IgD-negative memory B cell (primary cell): ENCODE measurements at regions not wholly inside any gene's neighbourhood (a gene's known extent, or its start where the extent isn't known, plus 50 kb on each side); places are given as distances from the start of the nearest gene placed in this dataset.
A peak's percentile ranks its signal among the peaks of the same experiment; 100 is the strongest.

ENCODE experiments used
- H3K27ac Mint-ChIP-seq, 3 donors: one replicate each; pipeline ENCODE4 v1.8.0; 2020 to 2022; ENCODE audit warnings: mild to moderate bottlenecking in 3 of 3, mixed read lengths in 3 of 3, moderate library complexity in 1 of 3
- H3K27me3 Mint-ChIP-seq: one replicate; pipeline ENCODE4 v1.8.0; 2021; ENCODE audit warnings: mixed read lengths
- H3K36me3 Mint-ChIP-seq: one replicate; pipeline ENCODE4 v1.8.0; 2020; ENCODE audit warnings: mild to moderate bottlenecking, mixed read lengths
- H3K4me1 Mint-ChIP-seq, 3 donors: one replicate each; pipeline ENCODE4 v1.8.0; 2020 to 2022; ENCODE audit warnings: mixed read lengths in 3 of 3, mild to moderate bottlenecking in 1 of 3
- H3K4me3 Mint-ChIP-seq, 4 donors: one replicate each; pipeline ENCODE4 v1.8.0; 2020 to 2022; ENCODE audit warnings: mild to moderate bottlenecking in 4 of 4, mixed read lengths in 4 of 4, moderate library complexity in 3 of 4
- H3K9me3 Mint-ChIP-seq, 3 donors: one replicate each; pipeline ENCODE4 v1.8.0; 2020 to 2021; ENCODE audit warnings: mixed read lengths in 3 of 3, mild to moderate bottlenecking in 1 of 3

DNA sequence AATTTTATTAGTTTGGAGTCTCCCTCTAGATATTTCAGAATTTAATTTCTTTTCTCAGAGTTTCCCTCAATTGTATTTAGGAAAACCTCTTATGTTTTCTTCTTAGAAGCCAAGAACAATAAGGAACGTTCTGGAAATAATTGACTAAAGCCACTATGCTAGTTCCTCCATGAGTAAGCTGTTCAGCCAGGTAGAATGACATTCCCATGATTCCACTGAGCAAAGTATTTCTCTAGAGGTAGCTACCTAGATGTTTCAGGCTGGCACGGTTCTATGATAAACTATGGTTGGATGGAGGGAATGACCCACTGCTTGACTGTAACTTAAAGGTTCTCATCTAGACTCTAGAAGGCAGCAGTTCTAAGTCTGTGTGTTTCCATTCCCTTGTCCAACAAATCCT is 62.4 kb downstream of the CLDN17 start:
- Mint-ChIP-seq H3K27me3 (no peaks in the 10 kb centered on the region), H3K27ac (no peak overlapping the region), H3K4me3 (no peak overlapping the region), H3K4me1 (no peaks in the 10 kb centered on the region), H3K36me3 (no peaks in the 10 kb centered on the region), H3K9me3 (peaks cover 0 to 6% (median 0%) of the 10 kb centered on the region in 3 donors)

DNA sequence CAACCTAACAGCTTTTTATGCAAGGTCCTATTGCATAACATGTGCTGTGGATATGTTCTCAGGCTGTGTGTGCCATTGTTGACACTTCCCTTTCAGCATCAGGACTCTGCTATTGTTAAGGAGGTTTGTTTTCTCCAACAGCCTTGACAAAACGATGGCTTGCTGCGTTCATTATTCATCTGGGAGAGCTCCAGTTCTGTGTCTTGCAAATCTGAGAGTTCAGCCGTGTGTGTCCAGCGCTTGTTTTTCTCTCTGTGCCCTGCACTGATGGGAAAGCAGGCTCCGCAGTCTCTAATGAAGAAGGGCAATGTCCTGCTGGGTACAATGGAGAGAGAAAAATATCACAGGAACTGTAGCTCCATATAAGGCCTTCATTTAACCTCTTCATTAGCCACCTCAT is 63.7 kb downstream of the CLDN17 start:
- Mint-ChIP-seq H3K27ac (no peak overlapping the region), H3K36me3 (no peaks in the 10 kb centered on the region), H3K4me1 (no peaks in the 10 kb centered on the region), H3K4me3 (no peak overlapping the region), H3K27me3 (no peaks in the 10 kb centered on the region), H3K9me3 (peaks cover 0 to 2% (median 0%) of the 10 kb centered on the region in 3 donors)

DNA sequence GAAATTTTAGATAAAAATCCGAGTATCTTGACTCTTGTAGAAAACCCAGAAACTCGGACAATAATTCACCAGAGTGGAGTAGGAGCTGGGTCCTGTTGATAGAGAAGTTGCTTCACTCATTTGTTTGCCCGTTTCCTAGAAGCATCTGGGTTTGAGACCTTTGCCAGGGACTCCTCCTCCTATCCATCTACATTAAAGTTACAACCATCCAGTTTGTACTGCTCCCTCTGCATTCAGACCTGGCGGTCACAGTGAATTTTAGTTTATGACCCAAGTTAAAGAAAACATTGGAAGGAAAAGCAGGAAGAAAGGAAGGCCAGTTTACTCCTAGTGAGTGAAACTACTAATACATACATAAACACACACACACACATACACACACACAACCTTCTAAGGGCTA is 64.6 kb downstream of the CLDN17 start:
- H3K36me3 Mint-ChIP-seq, result no peaks in the 10 kb centered on the region
- no peak overlapping the region for H3K27ac Mint-ChIP-seq
- H3K4me3 Mint-ChIP-seq, result no peak overlapping the region
- H3K4me1 Mint-ChIP-seq, result no peaks in the 10 kb centered on the region
- H3K9me3 Mint-ChIP-seq, result peaks cover 0 to 4% (median under 1%) of the 10 kb centered on the region in 3 donors
- no peaks in the 10 kb centered on the region for H3K27me3 Mint-ChIP-seq

DNA sequence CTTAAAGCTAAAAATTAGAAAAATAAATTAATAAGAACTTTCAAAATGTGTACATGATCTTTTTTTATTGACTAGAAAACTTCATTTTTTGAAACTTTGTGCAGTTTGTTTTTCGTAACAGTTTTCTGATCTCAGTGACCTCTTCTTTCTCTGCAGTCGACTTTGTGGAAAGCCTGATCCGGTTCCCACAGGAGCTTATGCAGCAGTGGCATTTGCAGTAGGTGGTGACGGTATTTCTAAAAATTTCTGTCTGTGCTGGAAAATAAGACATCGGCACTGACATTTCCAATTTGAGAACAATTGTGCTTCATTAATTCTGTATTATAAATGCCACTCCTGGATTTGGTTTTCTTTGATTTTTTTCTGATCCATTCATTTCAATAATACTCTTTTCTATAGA is 68.8 kb downstream of the CLDN17 start:
- no peak overlapping the region for H3K4me3 Mint-ChIP-seq
- peaks cover 0 to 5% (median 3%) of the 10 kb centered on the region in 3 donors for H3K9me3 Mint-ChIP-seq
- H3K27me3 Mint-ChIP-seq, result no peaks in the 10 kb centered on the region
- no peaks in the 10 kb centered on the region for H3K4me1 Mint-ChIP-seq
- no peak overlapping the region for H3K27ac Mint-ChIP-seq
- H3K36me3 Mint-ChIP-seq, result no peaks in the 10 kb centered on the region

DNA sequence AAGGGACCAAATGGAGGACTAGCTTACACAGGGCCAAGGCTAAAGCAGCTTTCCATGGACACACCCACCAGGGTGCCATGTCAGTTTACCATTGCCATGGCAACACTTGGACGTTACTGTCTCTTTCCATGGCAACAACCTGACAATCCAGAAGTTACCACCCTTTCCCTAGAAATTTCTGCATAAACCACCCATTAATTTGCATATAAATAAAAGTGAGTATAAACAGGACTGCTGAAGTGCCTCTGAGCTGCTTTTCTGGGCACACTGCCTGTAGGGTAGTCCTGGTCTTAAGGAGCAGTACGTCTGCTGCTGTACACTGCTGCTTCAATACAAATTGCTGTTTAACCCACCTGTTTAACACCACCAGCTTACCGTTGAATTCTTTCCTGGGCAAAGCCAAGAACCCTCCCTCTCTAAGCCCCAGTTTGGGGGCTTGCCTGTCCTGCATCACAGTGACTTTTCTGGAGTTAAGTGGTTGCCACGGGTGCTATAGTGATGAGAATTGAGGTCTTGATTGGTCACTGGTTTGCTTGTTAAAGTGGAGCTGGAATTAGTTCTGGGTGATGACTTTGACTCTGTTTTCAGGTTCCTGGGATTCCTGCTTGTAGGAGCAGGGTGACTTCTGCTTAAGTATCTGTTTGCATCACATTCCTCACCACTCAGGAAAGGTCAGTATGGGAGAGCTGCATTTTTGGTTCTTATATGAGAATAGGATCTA is 83.2 kb downstream of the CLDN17 start:
- no peaks in the 10 kb centered on the region for H3K27me3 Mint-ChIP-seq
- H3K27ac Mint-ChIP-seq, result no peak overlapping the region
- no peak overlapping the region for H3K4me3 Mint-ChIP-seq
- no peaks in the 10 kb centered on the region for H3K4me1 Mint-ChIP-seq
- H3K9me3 Mint-ChIP-seq, result peaks cover 0 to 7% (median 0%) of the 10 kb centered on the region in 3 donors
- no peaks in the 10 kb centered on the region for H3K36me3 Mint-ChIP-seq

DNA sequence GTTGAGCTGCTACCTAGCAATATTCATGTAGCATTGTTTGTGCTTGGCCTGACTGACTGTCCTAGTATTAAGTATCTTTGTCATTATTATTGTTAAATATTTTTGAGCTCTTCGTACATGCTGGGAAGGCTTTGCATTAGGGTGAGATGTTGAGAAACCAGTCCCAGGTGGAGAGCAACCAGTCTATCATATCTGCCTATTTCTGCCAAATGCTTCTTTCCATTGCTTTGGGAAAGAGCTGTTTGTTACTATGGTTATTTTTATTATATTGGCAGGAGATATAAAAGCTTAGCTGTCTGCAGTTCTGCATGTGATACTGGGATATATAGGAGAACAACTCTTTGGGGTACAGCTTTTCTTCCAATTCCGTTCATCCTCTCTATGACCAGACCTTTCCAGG is 85.1 kb downstream of the CLDN17 start:
- H3K9me3 Mint-ChIP-seq, result peaks cover 4 to 10% (median 7%) of the 10 kb centered on the region in 3 donors
- no peak overlapping the region for H3K27ac Mint-ChIP-seq
- no peaks in the 10 kb centered on the region for H3K36me3 Mint-ChIP-seq
- no peak overlapping the region for H3K4me3 Mint-ChIP-seq
- H3K27me3 Mint-ChIP-seq, result no peaks in the 10 kb centered on the region
- H3K4me1 Mint-ChIP-seq, result no peaks in the 10 kb centered on the region

DNA sequence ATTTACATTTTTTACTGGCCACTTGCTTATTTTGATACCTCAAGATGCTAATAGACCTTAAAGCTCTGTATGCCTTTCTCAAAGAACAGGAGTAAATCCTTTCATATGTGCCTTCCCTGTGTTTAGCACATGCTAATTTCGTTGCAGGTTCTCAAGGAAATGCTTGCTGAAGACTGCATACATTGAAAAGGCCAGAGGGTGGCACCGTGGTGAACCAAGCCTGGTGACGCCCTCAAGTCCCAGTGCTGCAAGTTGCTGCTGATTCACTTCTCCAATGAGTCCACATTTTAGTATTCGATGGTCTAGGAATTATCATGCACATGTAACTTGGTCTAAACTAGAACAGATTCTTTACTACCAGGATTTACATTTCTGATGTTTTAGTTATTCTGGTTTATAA is 94.1 kb downstream of the CLDN17 start:
- H3K9me3 Mint-ChIP-seq, result peaks cover 6 to 20% (median 9%) of the 10 kb centered on the region in 3 donors
- no peaks in the 10 kb centered on the region for H3K36me3 Mint-ChIP-seq
- no peak overlapping the region for H3K27ac Mint-ChIP-seq
- no peak overlapping the region for H3K4me3 Mint-ChIP-seq
- H3K27me3 Mint-ChIP-seq, result no peaks in the 10 kb centered on the region
- no peaks in the 10 kb centered on the region for H3K4me1 Mint-ChIP-seq

DNA sequence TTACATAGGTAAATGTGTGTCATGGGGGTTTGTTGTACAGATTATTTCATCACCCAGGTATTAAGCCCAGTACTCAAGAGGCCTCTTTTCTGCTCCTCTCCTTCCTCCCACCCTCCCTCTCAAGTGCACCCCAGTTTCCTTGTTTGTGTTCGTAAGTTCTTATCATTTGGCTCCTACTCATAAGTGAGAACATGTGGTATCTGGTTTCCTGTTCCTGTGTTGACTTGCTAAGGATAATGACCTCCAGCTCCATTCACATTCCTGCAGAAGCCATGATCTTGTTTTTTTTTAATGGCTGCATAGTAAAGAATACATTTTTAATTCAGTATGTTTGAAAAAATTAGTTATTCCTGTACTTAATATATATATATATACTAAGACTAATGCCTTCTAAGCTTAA is 107.7 kb downstream of the CLDN17 start:
- no peaks in the 10 kb centered on the region for H3K36me3 Mint-ChIP-seq
- H3K27ac Mint-ChIP-seq, result no peak overlapping the region
- H3K9me3 Mint-ChIP-seq, result peaks cover 0 to 4% (median 3%) of the 10 kb centered on the region in 3 donors

DNA sequence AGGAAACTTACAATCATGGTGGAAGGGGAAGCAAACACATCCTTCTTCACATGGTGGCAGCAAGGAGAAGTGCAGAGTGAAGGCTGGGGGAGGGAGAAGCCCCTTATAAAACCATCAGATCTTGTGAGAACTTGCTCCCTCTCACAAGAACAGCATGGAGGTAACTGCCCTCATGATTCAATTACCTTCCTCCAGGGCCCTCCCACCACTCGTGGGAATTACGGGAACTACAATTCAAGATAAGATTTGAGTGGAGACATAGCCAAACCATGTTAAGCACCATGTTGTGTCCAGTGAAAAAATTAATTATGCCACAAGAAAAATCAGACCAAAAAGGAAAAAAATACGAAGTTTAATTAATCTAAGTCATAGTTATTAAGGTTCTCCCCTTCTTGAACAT is 109.5 kb downstream of the CLDN17 start:
- no peak overlapping the region for H3K4me3 Mint-ChIP-seq
- no peaks in the 10 kb centered on the region for H3K36me3 Mint-ChIP-seq
- no peaks in the 10 kb centered on the region for H3K27me3 Mint-ChIP-seq
- peaks cover 0 to 6% (median 4%) of the 10 kb centered on the region in 3 donors for H3K9me3 Mint-ChIP-seq
- H3K4me1 Mint-ChIP-seq, result no peaks in the 10 kb centered on the region
- H3K27ac Mint-ChIP-seq, result no peak overlapping the region

More for the DNA sequence above, 107.7 kb downstream of the CLDN17 start:
- no peak overlapping the region for H3K4me3 Mint-ChIP-seq
- H3K4me1 Mint-ChIP-seq, result no peaks in the 10 kb centered on the region
- no peaks in the 10 kb centered on the region for H3K27me3 Mint-ChIP-seq

DNA sequence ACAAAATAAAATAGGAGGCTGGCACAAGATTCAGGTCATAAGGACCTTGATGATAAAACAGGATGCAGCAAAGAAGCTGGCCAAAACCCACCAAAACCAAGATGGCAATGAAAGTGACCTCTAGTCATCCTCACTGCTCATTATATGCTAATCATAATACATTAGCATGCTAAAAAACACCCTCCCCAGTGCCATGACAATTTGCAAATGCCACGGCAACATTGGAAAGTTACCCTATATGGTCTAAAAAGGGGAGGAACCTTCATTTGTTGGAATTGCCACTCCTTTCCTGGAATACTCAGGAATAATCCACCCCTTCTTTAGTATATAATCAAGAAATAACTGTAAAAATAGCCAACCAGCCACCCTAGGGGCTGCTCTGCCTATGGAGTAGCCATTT is 108.8 kb upstream of the GRIK1 start:
- H3K27me3 Mint-ChIP-seq, result no peaks in the 10 kb centered on the region
- H3K4me1 Mint-ChIP-seq, result no peaks in the 10 kb centered on the region
- no peak overlapping the region for H3K4me3 Mint-ChIP-seq
- H3K27ac Mint-ChIP-seq, result no peak overlapping the region
- peaks cover 0 to 1% (median under 1%) of the 10 kb centered on the region in 3 donors for H3K9me3 Mint-ChIP-seq
- no peaks in the 10 kb centered on the region for H3K36me3 Mint-ChIP-seq

DNA sequence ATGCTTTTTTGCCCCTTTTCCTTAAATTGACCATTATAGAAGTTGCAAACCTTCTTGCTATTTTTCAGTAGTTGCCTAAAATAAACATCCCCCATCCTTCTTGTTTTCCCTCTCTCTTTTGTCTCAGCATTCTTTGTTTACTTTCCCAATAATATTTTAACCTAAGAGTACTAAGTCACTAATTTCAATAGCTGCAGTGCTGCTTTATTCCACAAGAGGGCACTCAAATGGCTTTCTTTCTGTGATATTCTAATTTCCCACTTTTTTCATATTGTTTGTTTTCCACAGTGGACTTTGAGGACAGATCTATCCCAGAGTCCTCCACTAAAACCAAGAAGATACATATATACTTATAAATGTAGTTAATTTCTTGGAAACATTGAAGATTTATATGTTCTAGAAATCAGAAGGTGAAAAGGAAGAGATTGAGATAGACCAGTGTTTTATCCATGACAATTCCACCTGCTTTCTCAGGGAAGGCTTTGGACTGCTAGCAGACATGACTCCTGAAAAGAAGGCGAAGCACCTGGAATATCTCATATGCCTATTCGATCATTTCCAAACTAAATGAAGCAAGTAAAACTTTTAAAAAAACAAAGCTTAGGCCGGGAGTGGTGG is 104.8 kb upstream of the GRIK1 start:
- H3K9me3 Mint-ChIP-seq, result peaks cover 0 to 6% (median 6%) of the 10 kb centered on the region in 3 donors
- no peak overlapping the region for H3K27ac Mint-ChIP-seq
- H3K27me3 Mint-ChIP-seq, result no peaks in the 10 kb centered on the region
- H3K36me3 Mint-ChIP-seq, result no peaks in the 10 kb centered on the region
- no peaks in the 10 kb centered on the region for H3K4me1 Mint-ChIP-seq
- peak overlapping the region in 1 of 4 donors; percentile 17 for H3K4me3 Mint-ChIP-seq

DNA sequence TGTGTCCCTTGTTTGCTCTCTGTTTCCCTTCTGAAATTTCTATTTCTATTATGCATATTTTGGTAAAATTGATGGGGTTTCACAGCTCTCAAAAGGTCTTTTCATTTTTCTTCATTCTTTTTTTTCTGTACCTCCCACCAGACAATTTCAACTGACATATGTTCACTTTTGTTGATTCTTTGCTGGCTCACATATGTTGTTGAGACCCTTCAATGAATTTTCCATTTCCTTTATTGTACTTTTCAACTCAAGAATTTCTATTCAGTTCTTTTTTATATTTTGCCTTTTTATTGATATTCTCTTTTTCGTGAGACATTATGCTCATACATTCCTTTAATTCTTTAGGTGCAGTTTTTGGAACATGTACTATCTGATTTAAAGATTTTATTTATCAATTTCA is 102.6 kb upstream of the GRIK1 start:
- Mint-ChIP-seq H3K4me1 (no peaks in the 10 kb centered on the region), H3K27ac (no peak overlapping the region), H3K9me3 (peaks cover 0 to 7% (median 6%) of the 10 kb centered on the region in 3 donors), H3K27me3 (no peaks in the 10 kb centered on the region), H3K4me3 (no peak overlapping the region), H3K36me3 (no peaks in the 10 kb centered on the region)

DNA sequence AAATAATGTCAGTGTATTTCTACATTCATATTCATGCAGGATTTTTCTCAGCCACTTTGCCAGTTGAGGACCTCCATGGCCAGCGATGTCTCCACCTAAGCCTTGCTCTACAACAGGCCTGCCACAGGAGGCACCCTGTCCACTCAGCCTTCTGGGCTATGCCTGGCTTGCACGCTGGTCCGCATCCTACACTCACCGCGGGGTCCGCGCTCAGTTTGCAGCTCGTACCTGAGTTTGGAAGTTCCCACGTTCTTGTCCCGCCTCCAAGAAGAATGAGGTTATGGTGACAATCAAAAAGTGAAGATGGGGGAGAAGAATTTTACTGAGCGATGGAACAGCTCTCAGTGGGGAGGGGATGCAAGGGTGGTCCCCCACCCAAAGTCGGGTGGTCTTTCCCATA is 93.6 kb upstream of the GRIK1 start:
- Mint-ChIP-seq H3K27me3 (peaks cover 2% of the 10 kb centered on the region), H3K9me3 (peaks cover 0 to 7% (median 0%) of the 10 kb centered on the region in 3 donors), H3K27ac (no peak overlapping the region), H3K36me3 (no peaks in the 10 kb centered on the region), H3K4me3 (peak overlapping the region in 1 of 4 donors; percentile 72), H3K4me1 (no peaks in the 10 kb centered on the region)

DNA sequence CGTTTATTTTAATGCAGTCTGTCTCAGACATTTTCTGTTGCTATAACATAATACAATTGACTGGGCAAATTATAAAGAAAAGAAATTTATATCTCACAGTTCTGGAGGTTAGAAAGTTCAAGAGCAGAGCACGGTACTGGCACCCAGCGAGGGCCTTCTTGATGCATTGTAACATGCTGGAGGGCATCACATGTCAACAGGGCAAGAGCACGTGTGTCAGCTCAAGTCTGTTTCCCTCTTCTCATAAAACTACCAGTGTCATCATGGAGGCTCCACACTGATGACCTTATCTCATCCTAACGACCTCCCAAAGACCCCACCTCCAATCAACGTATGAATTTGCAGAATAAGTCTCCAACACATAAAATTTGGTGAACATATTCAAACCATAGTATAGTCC is 90.6 kb upstream of the GRIK1 start:
- Mint-ChIP-seq H3K4me1 (no peaks in the 10 kb centered on the region), H3K36me3 (no peaks in the 10 kb centered on the region), H3K9me3 (peaks cover 0 to 7% (median 0%) of the 10 kb centered on the region in 3 donors), H3K4me3 (no peak overlapping the region), H3K27me3 (no peaks in the 10 kb centered on the region), H3K27ac (no peak overlapping the region)

DNA sequence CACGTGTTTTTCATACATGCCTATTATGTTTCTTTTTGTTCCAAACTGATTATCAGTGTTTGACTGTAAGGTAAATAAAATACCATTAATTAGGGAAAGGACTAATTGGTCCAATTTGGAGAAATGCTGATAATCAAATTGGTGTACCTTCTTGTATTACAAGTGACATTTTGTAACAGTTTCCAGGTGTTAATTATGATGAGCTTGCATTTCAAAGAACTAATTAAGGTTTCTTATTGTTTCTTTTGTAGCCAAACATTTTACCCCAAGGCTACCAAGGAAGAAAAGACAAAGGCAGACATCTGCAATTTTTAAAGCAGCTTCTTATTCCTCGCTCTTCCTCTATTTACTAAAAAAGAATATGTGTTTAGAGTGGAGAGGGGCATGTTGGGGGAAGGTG is 88.7 kb upstream of the GRIK1 start:
- peaks cover 0 to 7% (median 0%) of the 10 kb centered on the region in 3 donors for H3K9me3 Mint-ChIP-seq
- no peaks in the 10 kb centered on the region for H3K36me3 Mint-ChIP-seq
- H3K27me3 Mint-ChIP-seq, result no peaks in the 10 kb centered on the region
- H3K27ac Mint-ChIP-seq, result no peak overlapping the region
- H3K4me1 Mint-ChIP-seq, result no peaks in the 10 kb centered on the region
- H3K4me3 Mint-ChIP-seq, result no peak overlapping the region

DNA sequence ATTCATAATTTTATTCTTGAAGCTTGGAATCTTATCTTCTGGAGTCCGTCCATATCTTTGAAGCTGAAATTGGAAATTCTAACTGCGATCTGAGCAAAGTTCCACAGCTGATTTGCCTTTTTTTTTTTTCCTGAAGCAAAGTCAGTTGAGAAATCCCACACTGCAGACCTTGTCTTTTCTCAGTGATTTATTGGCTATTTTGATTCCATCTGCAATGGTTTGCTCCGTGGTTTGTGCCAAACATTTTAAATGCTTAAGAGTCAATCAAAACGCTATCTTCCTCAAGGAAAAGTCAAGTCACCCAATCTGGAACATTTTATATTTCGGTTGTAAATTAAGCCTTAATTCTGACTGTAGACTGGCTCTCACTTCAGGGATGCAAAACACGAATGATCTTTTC is 88.2 kb upstream of the GRIK1 start:
- Mint-ChIP-seq H3K36me3 (no peaks in the 10 kb centered on the region), H3K4me1 (no peaks in the 10 kb centered on the region), H3K27me3 (no peaks in the 10 kb centered on the region), H3K9me3 (peaks cover 0 to 7% (median 0%) of the 10 kb centered on the region in 3 donors), H3K27ac (no peak overlapping the region), H3K4me3 (no peak overlapping the region)
